Kidney epithelial cell (primary cell): ENCODE measurements at regions not wholly inside any gene's neighbourhood (a gene's known extent, or its start where the extent isn't known, plus 50 kb on each side); places are given as distances from the start of the nearest gene placed in this dataset.

Experiments used
- DNase-seq: peaks from one replicate; pipeline ENCODE4 v3.0.0-alpha.2; 2010; ENCODE audit warnings: low read depth
- H3K27me3 ChIP-seq: 2 replicates; pipeline ENCODE4 v1.6.0; 2011; ENCODE audit warnings: low read length; ENCODE audit not compliant: control insufficient read depth, insufficient read depth
- H3K36me3 ChIP-seq: 2 replicates; pipeline ENCODE4 v1.5.1; 2011; ENCODE audit warnings: low read length; ENCODE audit not compliant: control insufficient read depth, insufficient read depth
- H3K4me3 ChIP-seq: 2 replicates; pipeline ENCODE4 v1.5.1; 2011; ENCODE audit warnings: low read depth, mild to moderate bottlenecking, control low read depth, low read length
- CTCF ChIP-seq: IDR thresholded peaks from 2 replicates; pipeline ENCODE4 v1.5.1; 2011; ENCODE audit warnings: mild to moderate bottlenecking, moderate library complexity, low read length, control low read depth, inconsistent platforms; ENCODE audit not compliant: insufficient read depth, poor library complexity, severe bottlenecking

- Histone ChIP-seq H3K36me3 (no peaks in the 10 kb centered on the region), H3K27me3 (no peaks in the 10 kb centered on the region), H3K4me3 (no peak overlapping the region)
- no peak for DNase-seq
- TF ChIP-seq CTCF, result no peak
These were observed 133.0 kb upstream of the HDDC2 start for GRCh38 chr6:125434760-125435159.

- no peaks in the 10 kb centered on the region for H3K27me3 ChIP-seq
- H3K4me3 ChIP-seq, result no peak overlapping the region
- TF ChIP-seq CTCF, result no peak
- H3K36me3 ChIP-seq, result no peaks in the 10 kb centered on the region
- DNase-seq, result no peak
These were observed 137.7 kb upstream of the HDDC2 start for GRCh38 chr6:125439512-125439911.

- DNase-seq, result no peak
- H3K4me3 ChIP-seq, result no peak overlapping the region
- no peak for TF ChIP-seq CTCF
- no peaks in the 10 kb centered on the region for H3K36me3 ChIP-seq
- H3K27me3 ChIP-seq, result no peaks in the 10 kb centered on the region
These were observed 142.5 kb upstream of the HDDC2 start for GRCh38 chr6:125444006-125444923.

GRCh38 chr6:125445054-125445453 lies 143.3 kb upstream of the HDDC2 start:
- no peak for DNase-seq
- H3K36me3 ChIP-seq, result no peaks in the 10 kb centered on the region
- H3K27me3 ChIP-seq, result no peaks in the 10 kb centered on the region
- TF ChIP-seq CTCF, result no peak
- H3K4me3 ChIP-seq, result no peak overlapping the region

GRCh38 chr6:125446011-125446410 lies 144.2 kb upstream of the HDDC2 start:
- TF ChIP-seq CTCF, result no peak
- no peaks in the 10 kb centered on the region for H3K27me3 ChIP-seq
- H3K36me3 ChIP-seq, result no peaks in the 10 kb centered on the region
- H3K4me3 ChIP-seq, result no peak overlapping the region
- DNase-seq, result no peak

GRCh38 chr6:125451750-125452149 lies 150.0 kb upstream of the HDDC2 start:
- TF ChIP-seq CTCF, result no peak
- Histone ChIP-seq H3K27me3 (no peaks in the 10 kb centered on the region), H3K4me3 (no peak overlapping the region), H3K36me3 (no peaks in the 10 kb centered on the region)
- no peak for DNase-seq
